ENCODE measurements at regions not wholly inside any gene's neighbourhood (a gene's known extent, or its start where the extent isn't known, plus 50 kb on each side); places are given as distances from the start of the nearest gene placed in this dataset.

- DNase-seq = no peak
Measured at GRCh38 chr2:157933160-157933920, 57.2 kb upstream of the ACVR1 start.

- DNase-seq = peak; percentile 1
Measured at GRCh38 chr2:157932480-157933159, 56.5 kb upstream of the ACVR1 start.

GRCh38 chr2:157931542-157931941, 55.4 kb upstream of the ACVR1 start:
- DNase-seq = no peak

- DNase-seq = no peak
Measured at GRCh38 chr2:157930728-157931127, 54.6 kb upstream of the ACVR1 start.

- no peak for DNase-seq
Measured at GRCh38 chr2:157929871-157930667, 53.9 kb upstream of the ACVR1 start.

- no peak for DNase-seq
Measured at GRCh38 chr2:157928372-157928771, 52.2 kb upstream of the ACVR1 start.

- no peak for DNase-seq
Measured at GRCh38 chr2:157927155-157927554, 51.0 kb upstream of the ACVR1 start.

Data from NCI-H1092 treated with DMSO at 0.1 percent for 48 hours (cell line).